Osteoblast (primary cell): ENCODE measurements at regions not wholly inside any gene's neighbourhood (a gene's known extent, or its start where the extent isn't known, plus 50 kb on each side); places are given as distances from the start of the nearest gene placed in this dataset.

Source experiments
- DNase-seq: peaks from one replicate; pipeline ENCODE4 v3.0.0; 2011; ENCODE audit warnings: low spot score, mixed read lengths; ENCODE audit not compliant: insufficient read length; ENCODE audit errors: missing footprints
- H2AFZ ChIP-seq: 2 replicates; pipeline ENCODE4 v1.6.0; 2011; ENCODE audit warnings: mild to moderate bottlenecking, low read length
- H3K27ac ChIP-seq: 2 replicates; pipeline ENCODE4 v1.5.1; 2011; ENCODE audit warnings: mild to moderate bottlenecking, low read depth, low read length, moderate library complexity
- H3K27me3 ChIP-seq: 2 replicates; pipeline ENCODE4 v1.6.0; 2012; ENCODE audit warnings: mild to moderate bottlenecking, control low read depth, inconsistent platforms, low read length, moderate library complexity; ENCODE audit not compliant: insufficient read depth
- H3K36me3 ChIP-seq: 2 replicates; pipeline ENCODE4 v1.5.1; 2011; ENCODE audit warnings: mild to moderate bottlenecking, low read length, control low read depth, moderate library complexity; ENCODE audit not compliant: insufficient read depth
- H3K4me1 ChIP-seq: 2 replicates; pipeline ENCODE4 v1.5.1; 2011; ENCODE audit warnings: mild to moderate bottlenecking, low read length, control low read depth, moderate library complexity; ENCODE audit not compliant: insufficient read depth
- H3K4me2 ChIP-seq: 2 replicates; pipeline ENCODE4 v1.6.0; 2011; ENCODE audit warnings: mild to moderate bottlenecking, low read length; ENCODE audit not compliant: insufficient read depth
- H3K4me3 ChIP-seq: fragments of 200-600 bp; sonication (generic); 3 replicates; pipeline ENCODE4 v1.5.1; 2012; ENCODE audit warnings: mild to moderate bottlenecking, low read length, inconsistent platforms; ENCODE audit not compliant: insufficient read depth
- H3K79me2 ChIP-seq: 2 replicates; pipeline ENCODE4 v1.6.0; 2012; ENCODE audit warnings: mild to moderate bottlenecking, low read length, control low read depth, inconsistent platforms; ENCODE audit not compliant: insufficient read depth
- H3K9me3 ChIP-seq: 2 replicates; pipeline ENCODE4 v1.5.1; 2011; ENCODE audit warnings: low read depth, low read length, control low read depth
- H4K20me1 ChIP-seq: 2 replicates; pipeline ENCODE4 v1.6.0; 2012; ENCODE audit warnings: mild to moderate bottlenecking, low read length, control low read depth; ENCODE audit not compliant: insufficient read depth
- TF ChIP-seq, protein P1 (sequence below): IDR thresholded peaks from 2 replicates; pipeline ENCODE4 v1.5.1; 2011; ENCODE audit warnings: mild to moderate bottlenecking, low read depth, low read length, moderate library complexity; ENCODE audit errors: extremely low read depth

DNA sequence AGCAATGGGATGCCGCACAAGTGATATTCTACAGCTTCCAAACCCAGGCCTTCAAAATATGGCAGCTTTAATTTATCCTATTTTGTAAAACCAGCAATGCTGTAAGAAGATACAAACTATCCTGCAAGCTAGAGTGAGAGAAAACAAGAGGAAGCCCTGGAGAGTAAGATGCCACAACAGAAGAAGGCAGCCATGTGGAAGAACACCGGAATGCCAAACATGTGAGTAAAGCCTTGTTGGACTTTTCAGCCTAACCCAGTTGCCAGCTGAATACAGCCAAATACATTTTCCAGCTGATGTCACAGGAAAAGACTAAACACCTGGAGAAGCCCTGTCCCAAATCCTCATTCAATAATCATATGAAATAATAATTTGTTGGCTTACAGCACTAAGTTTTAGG is 1115.1 kb upstream of the CADM2 start:
- H3K9me3 ChIP-seq, result no peaks in the 10 kb centered on the region
- H3K36me3 ChIP-seq, result no peaks in the 10 kb centered on the region
- H3K27me3 ChIP-seq, result no peaks in the 10 kb centered on the region
- no peak overlapping the region for H2AFZ ChIP-seq
- H4K20me1 ChIP-seq, result no peaks in the 10 kb centered on the region
- H3K4me3 ChIP-seq, result no peak overlapping the region
- H3K4me2 ChIP-seq, result no peak overlapping the region
- TF ChIP-seq, protein P1, sequence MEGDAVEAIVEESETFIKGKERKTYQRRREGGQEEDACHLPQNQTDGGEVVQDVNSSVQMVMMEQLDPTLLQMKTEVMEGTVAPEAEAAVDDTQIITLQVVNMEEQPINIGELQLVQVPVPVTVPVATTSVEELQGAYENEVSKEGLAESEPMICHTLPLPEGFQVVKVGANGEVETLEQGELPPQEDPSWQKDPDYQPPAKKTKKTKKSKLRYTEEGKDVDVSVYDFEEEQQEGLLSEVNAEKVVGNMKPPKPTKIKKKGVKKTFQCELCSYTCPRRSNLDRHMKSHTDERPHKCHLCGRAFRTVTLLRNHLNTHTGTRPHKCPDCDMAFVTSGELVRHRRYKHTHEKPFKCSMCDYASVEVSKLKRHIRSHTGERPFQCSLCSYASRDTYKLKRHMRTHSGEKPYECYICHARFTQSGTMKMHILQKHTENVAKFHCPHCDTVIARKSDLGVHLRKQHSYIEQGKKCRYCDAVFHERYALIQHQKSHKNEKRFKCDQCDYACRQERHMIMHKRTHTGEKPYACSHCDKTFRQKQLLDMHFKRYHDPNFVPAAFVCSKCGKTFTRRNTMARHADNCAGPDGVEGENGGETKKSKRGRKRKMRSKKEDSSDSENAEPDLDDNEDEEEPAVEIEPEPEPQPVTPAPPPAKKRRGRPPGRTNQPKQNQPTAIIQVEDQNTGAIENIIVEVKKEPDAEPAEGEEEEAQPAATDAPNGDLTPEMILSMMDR, result no peak
- H3K4me1 ChIP-seq, result no peaks in the 10 kb centered on the region
- no peak overlapping the region for H3K27ac ChIP-seq
- no peaks in the 10 kb centered on the region for H3K79me2 ChIP-seq
- no peak for DNase-seq

- no peak for DNase-seq
- no peak overlapping the region for H3K4me2 ChIP-seq
- TF ChIP-seq, protein P1, result no peak
These were observed 1109.6 kb upstream of the CADM2 start for GRCh38 chr3:83849106-83849730.

DNA sequence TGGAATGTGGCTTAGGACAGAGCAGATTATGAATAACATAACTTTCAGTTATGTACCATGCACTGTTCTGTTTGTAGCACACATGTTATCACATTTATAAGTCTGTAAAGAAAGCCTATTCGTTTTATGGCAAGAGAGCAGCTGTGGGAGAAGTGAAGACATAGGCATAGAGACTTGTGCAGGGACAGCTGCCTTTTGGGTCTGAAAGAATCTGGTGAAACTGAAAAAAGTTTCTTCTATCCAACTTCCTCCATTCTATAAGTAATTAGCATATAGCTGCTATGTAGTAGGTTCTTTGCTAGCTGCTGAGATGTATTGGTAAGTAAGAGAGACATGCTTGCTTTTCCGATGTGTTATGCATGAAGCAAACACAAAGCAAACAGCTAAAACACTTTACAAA is 1095.4 kb upstream of the CADM2 start:
- Histone ChIP-seq H2AFZ (no peak overlapping the region), H3K79me2 (no peaks in the 10 kb centered on the region), H3K4me1 (no peaks in the 10 kb centered on the region), H4K20me1 (no peaks in the 10 kb centered on the region), H3K36me3 (no peaks in the 10 kb centered on the region), H3K4me3 (no peak overlapping the region), H3K27ac (no peak overlapping the region), H3K9me3 (no peaks in the 10 kb centered on the region), H3K27me3 (no peaks in the 10 kb centered on the region), H3K4me2 (no peak overlapping the region)
- no peak for DNase-seq
- TF ChIP-seq, protein P1, result no peak

More at GRCh38 chr3:83849106-83849730, 1109.6 kb upstream of the CADM2 start:
- Histone ChIP-seq H3K4me3 (no peak overlapping the region), H3K27me3 (no peaks in the 10 kb centered on the region), H2AFZ (no peak overlapping the region), H3K4me1 (no peaks in the 10 kb centered on the region), H3K79me2 (no peaks in the 10 kb centered on the region), H3K9me3 (no peaks in the 10 kb centered on the region), H3K27ac (no peak overlapping the region), H4K20me1 (no peaks in the 10 kb centered on the region), H3K36me3 (no peaks in the 10 kb centered on the region)

GRCh38 chr3:83868909-83869567 is 1089.8 kb upstream of the CADM2 start:
- no peak for DNase-seq
- Histone ChIP-seq H3K36me3 (no peaks in the 10 kb centered on the region), H3K9me3 (no peaks in the 10 kb centered on the region), H2AFZ (no peak overlapping the region), H3K4me1 (no peaks in the 10 kb centered on the region), H3K4me3 (no peak overlapping the region), H3K79me2 (no peaks in the 10 kb centered on the region), H3K27ac (no peak overlapping the region), H3K27me3 (no peaks in the 10 kb centered on the region), H4K20me1 (no peaks in the 10 kb centered on the region), H3K4me2 (no peak overlapping the region)
- TF ChIP-seq, protein P1, result no peak
